ENCODE measurements at regions not wholly inside any gene's neighbourhood (a gene's known extent, or its start where the extent isn't known, plus 50 kb on each side); places are given as distances from the start of the nearest gene placed in this dataset.

DNA sequence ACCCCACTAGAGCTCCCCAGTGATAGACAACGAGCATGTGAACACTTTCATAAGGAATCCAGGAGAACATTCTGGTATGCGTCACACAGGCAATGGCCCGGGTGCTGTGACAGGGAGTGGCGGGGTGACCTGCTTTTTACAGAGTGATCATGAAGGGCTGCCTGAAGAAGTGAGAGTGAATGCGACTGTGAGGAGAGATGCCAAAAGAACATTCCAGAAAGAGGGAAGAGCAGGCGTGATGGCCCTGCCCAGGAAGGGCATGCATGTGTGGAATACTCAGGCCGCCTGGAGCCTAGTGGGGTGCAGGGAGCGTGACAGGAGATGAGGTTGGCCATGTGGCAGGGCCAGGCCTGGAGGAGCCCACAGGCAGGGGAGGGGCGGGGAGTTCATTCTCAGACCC is 53.8 kb downstream of the FZD10 start:
- POLR2A ChIA-PET, result no interaction called here
- BruUV-seq (replicated peaks), result no TSS peak
- TF ChIP-seq CTCF (IDR thresholded peaks at IDR 0.05; ENCODE audit: unreplicated experiment), result no peak
- no peaks in the 10 kb centered on the region for H3K4me1 Mint-ChIP-seq (ENCODE audit: insufficient read depth, unreplicated experiment)
- H3K27ac Mint-ChIP-seq (ENCODE audit: low read depth, unreplicated experiment), result no peak overlapping the region
- H3K4me3 Mint-ChIP-seq (ENCODE audit: unreplicated experiment), result no peak overlapping the region
- DNase-seq (ENCODE audit: unreplicated experiment), result no peak
- intact Hi-C loops (cut with micrococcal nuclease), result no loop called here
- H3K9me3 Mint-ChIP-seq (ENCODE audit: unreplicated experiment), result peaks cover 19% of the 10 kb centered on the region
- CTCF ChIA-PET, result interaction anchor here (0.7 to 1.7 kb wide), 2 partner anchors 9 to 11 kb away, joined by 3 to 4 read pairs; no protein-coding TSS in a partner anchor
- no peaks in the 10 kb centered on the region for H3K36me3 Mint-ChIP-seq (ENCODE audit: insufficient read depth, unreplicated experiment)
- no peaks in the 10 kb centered on the region for H3K27me3 Mint-ChIP-seq (ENCODE audit: insufficient read depth, unreplicated experiment)

GRCh38 chr12:130218682-130219081 is 56.4 kb downstream of the FZD10 start:
- CTCF ChIA-PET, result no interaction called here
- no peak overlapping the region for H3K4me3 Mint-ChIP-seq (ENCODE audit: unreplicated experiment)
- no peaks in the 10 kb centered on the region for H3K4me1 Mint-ChIP-seq (ENCODE audit: insufficient read depth, unreplicated experiment)
- H3K9me3 Mint-ChIP-seq (ENCODE audit: unreplicated experiment), result peaks cover 19% of the 10 kb centered on the region
- no peak overlapping the region for H3K27ac Mint-ChIP-seq (ENCODE audit: low read depth, unreplicated experiment)
- POLR2A ChIA-PET, result no interaction called here
- no peak for TF ChIP-seq CTCF (IDR thresholded peaks at IDR 0.05; ENCODE audit: unreplicated experiment)
- BruUV-seq (replicated peaks), result no TSS peak
- intact Hi-C loops (cut with micrococcal nuclease), result no loop called here
- DNase-seq (ENCODE audit: unreplicated experiment), result no peak
- H3K27me3 Mint-ChIP-seq (ENCODE audit: insufficient read depth, unreplicated experiment), result no peaks in the 10 kb centered on the region
- H3K36me3 Mint-ChIP-seq (ENCODE audit: insufficient read depth, unreplicated experiment), result no peaks in the 10 kb centered on the region

DNA sequence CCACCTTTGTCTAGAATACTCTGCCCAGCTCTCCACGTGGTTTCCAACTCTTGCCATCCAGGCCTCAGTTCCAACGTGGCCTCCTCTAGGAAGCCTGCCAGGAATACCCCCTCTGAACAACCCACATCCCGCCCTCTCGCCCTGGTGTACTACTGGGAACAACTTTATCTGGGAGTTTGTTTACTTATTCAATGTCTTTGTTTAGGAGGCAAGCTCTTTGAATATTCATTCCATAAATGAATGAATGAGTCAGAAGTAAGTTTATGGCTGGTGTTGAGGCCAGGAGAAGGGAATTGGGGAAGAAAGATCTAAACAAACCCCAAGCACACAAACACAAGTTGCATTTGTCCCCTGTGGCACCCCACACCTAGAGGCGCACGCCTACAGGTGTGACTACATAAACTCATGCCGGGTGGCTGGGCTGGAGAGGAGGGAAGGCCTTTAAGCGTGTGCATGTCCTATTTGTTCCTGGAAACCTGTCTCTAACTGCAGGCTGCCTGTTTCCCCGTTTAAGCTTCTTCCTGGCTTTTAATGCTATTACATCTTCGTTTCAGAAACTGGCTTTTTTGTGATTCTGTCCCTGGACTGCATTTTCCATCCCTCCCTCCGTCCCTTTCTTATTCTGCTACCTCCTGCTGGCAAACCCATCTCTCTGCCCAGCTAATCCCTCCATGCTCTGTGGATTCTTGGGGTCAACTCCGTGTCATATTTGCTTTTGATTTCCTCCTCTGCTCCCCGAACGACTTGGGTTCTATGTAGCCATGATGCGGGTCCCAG is 57.9 kb downstream of the FZD10 start:
- Mint-ChIP-seq H3K4me1 (ENCODE audit: insufficient read depth, unreplicated experiment) (no peaks in the 10 kb centered on the region), H3K27ac (ENCODE audit: low read depth, unreplicated experiment) (no peak overlapping the region), H3K9me3 (ENCODE audit: unreplicated experiment) (peaks cover 19% of the 10 kb centered on the region), H3K36me3 (ENCODE audit: insufficient read depth, unreplicated experiment) (no peaks in the 10 kb centered on the region), H3K27me3 (ENCODE audit: insufficient read depth, unreplicated experiment) (no peaks in the 10 kb centered on the region), H3K4me3 (ENCODE audit: unreplicated experiment) (no peak overlapping the region)
- DNase-seq (ENCODE audit: unreplicated experiment), result no peak
- intact Hi-C loops (cut with micrococcal nuclease), result no loop called here
- TF ChIP-seq CTCF (IDR thresholded peaks at IDR 0.05; ENCODE audit: unreplicated experiment), result no peak
- BruUV-seq (replicated peaks), result no TSS peak
- ChIA-PET CTCF (no interaction called here), POLR2A (no interaction called here)

DNA sequence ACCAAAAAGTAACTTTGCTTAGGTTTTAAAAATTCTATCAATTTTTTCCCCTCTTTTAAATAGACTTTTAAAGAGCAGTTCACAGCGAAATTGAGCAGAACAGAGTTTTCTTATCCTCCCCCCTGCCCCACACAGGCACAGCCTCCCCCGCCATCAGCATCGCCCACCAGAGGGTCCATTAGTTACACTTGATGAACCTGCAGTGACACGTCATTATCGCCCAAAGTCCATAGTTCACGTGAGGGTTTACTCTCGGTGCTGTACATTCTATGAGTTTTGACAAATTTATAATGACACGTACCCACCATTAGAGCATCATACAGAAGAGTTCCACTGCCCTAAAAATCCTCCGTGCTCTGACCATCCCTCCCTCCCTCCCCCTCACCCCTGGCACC is 58.4 kb downstream of the FZD10 start:
- Mint-ChIP-seq H3K27me3 (ENCODE audit: insufficient read depth, unreplicated experiment) (no peaks in the 10 kb centered on the region), H3K9me3 (ENCODE audit: unreplicated experiment) (peaks cover 19% of the 10 kb centered on the region), H3K27ac (ENCODE audit: low read depth, unreplicated experiment) (no peak overlapping the region), H3K36me3 (ENCODE audit: insufficient read depth, unreplicated experiment) (no peaks in the 10 kb centered on the region), H3K4me1 (ENCODE audit: insufficient read depth, unreplicated experiment) (no peaks in the 10 kb centered on the region), H3K4me3 (ENCODE audit: unreplicated experiment) (no peak overlapping the region)
- CTCF ChIA-PET, result no interaction called here
- intact Hi-C loops (cut with micrococcal nuclease), result no loop called here
- BruUV-seq (replicated peaks), result no TSS peak
- POLR2A ChIA-PET, result no interaction called here
- no peak for TF ChIP-seq CTCF (IDR thresholded peaks at IDR 0.05; ENCODE audit: unreplicated experiment)
- DNase-seq (ENCODE audit: unreplicated experiment), result no peak

All from MCF 10A (cell line).